ENCODE measurements at regions not wholly inside any gene's neighbourhood (a gene's known extent, or its start where the extent isn't known, plus 50 kb on each side); places are given as distances from the start of the nearest gene placed in this dataset.

DNA sequence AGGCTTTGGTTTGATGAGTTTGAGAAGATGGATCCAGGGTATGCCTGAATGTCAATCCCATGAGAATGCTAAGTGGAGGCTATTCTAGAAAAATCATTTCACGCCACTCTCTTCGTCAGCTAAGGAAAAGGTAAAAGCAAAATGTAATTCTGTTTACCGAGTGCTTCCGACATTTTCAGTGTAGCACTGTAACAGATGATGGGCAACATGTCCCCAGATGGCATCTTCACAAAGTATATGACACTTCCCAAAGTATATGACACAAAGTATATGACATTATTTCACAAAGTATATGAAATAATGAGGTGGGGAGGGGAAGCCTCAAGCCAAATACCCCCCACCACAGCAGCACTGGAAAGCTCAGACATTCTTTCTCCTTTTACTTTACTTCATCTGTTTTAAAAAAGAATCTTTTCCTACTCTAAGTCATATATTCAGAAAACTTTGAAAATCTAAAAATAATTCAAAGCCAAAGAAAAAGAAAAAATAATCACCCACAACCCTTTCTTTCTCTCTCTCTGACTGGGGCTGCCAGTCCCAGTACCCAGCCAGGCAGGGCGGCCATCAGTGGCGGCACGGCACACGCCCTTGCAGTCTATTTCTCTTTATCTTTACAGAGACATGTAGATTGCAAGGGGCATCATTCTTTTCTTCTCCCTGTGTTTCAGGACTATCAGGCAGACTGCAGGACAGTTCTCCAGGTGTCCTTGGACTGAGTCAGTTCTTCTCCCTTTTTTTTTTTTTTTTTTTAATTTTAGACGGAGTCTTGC is 179.8 kb downstream of the SNX10 start:
- H4K20me1 ChIP-seq (ENCODE audit: insufficient read depth): no peaks in the 10 kb centered on the region
- no peak overlapping the region for H3K4me3 ChIP-seq (ENCODE audit: low read length)
- no peaks in the 10 kb centered on the region for H3K79me2 ChIP-seq (replicated peaks; ENCODE audit: insufficient read depth, low read length)

GRCh38 chr7:26472971-26473370 is 181.3 kb downstream of the SNX10 start:
- H3F3A ChIP-seq (ENCODE audit: insufficient read depth, low read length, poor library complexity, severe bottlenecking): no peaks in the 10 kb centered on the region
- H3K36me3 ChIP-seq (ENCODE audit: insufficient read depth, low read length): no peaks in the 10 kb centered on the region
- H4K20me1 ChIP-seq (ENCODE audit: insufficient read depth): no peaks in the 10 kb centered on the region
- H3K4me2 ChIP-seq (ENCODE audit: low read length): no peak overlapping the region
- no peaks in the 10 kb centered on the region for H3K79me2 ChIP-seq (replicated peaks; ENCODE audit: insufficient read depth, low read length)
- no peak overlapping the region for H3K27ac ChIP-seq (ENCODE audit: low read length)
- no peaks in the 10 kb centered on the region for H3K27me3 ChIP-seq (ENCODE audit: insufficient read depth, low read depth, low read length)
- no peaks in the 10 kb centered on the region for H3K9me3 ChIP-seq (ENCODE audit: low read length)
- H3K9ac ChIP-seq (ENCODE audit: low read length): no peak overlapping the region
- no peak overlapping the region for H2AFZ ChIP-seq (ENCODE audit: low read depth, low read length)
- no peak overlapping the region for H3K4me3 ChIP-seq (ENCODE audit: low read length)
- H3K9me2 ChIP-seq (ENCODE audit: insufficient read depth, low read length): no peaks in the 10 kb centered on the region
- no peak for TF ChIP-seq POLR2AphosphoS5 (IDR thresholded peaks at IDR 0.05)
- TF ChIP-seq TAF1 (IDR thresholded peaks at IDR 0.05; ENCODE audit: low read depth): no peak
- no peak for TF ChIP-seq CTCF (IDR thresholded peaks at IDR 0.05; ENCODE audit: poor library complexity, severe bottlenecking)
- no peak for TF ChIP-seq EZH2 (IDR thresholded peaks at IDR 0.05; ENCODE audit: borderline replicate concordance, insufficient read depth, low read length, poor library complexity, severe bottlenecking)
- no peak for TF ChIP-seq MXI1 (conservative IDR thresholded peaks at IDR 0.05; ENCODE audit: poor library complexity, severe bottlenecking)
- TF ChIP-seq RAD21 (conservative IDR thresholded peaks at IDR 0.05): no peak
- no peak for TF ChIP-seq SMC3 (conservative IDR thresholded peaks at IDR 0.05; ENCODE audit: poor library complexity)

More for the DNA sequence above, 179.8 kb downstream of the SNX10 start:
- Histone ChIP-seq H3K27me3 (ENCODE audit: insufficient read depth, low read depth, low read length) (no peaks in the 10 kb centered on the region), H2AFZ (ENCODE audit: low read depth, low read length) (no peak overlapping the region), H3F3A (ENCODE audit: insufficient read depth, low read length, poor library complexity, severe bottlenecking) (no peaks in the 10 kb centered on the region), H3K36me3 (ENCODE audit: insufficient read depth, low read length) (no peaks in the 10 kb centered on the region), H3K9me2 (ENCODE audit: insufficient read depth, low read length) (no peaks in the 10 kb centered on the region), H3K4me2 (ENCODE audit: low read length) (no peak overlapping the region), H3K9me3 (ENCODE audit: low read length) (no peaks in the 10 kb centered on the region), H3K27ac (ENCODE audit: low read length) (no peak overlapping the region), H3K9ac (ENCODE audit: low read length) (no peak overlapping the region)
- no peak for TF ChIP-seq REST (IDR thresholded peaks at IDR 0.05; ENCODE audit: borderline replicate concordance)
- no peak for TF ChIP-seq SMC3 (conservative IDR thresholded peaks at IDR 0.05; ENCODE audit: poor library complexity)
- no peak for TF ChIP-seq RAD21 (conservative IDR thresholded peaks at IDR 0.05)
- TF ChIP-seq CTCF (IDR thresholded peaks at IDR 0.05; ENCODE audit: poor library complexity, severe bottlenecking): no peak
- no peak for TF ChIP-seq EP300 (conservative IDR thresholded peaks at IDR 0.05; ENCODE audit: poor library complexity, severe bottlenecking)
- no peak for TF ChIP-seq TAF1 (IDR thresholded peaks at IDR 0.05; ENCODE audit: low read depth)
- no peak for TF ChIP-seq EZH2 (IDR thresholded peaks at IDR 0.05; ENCODE audit: borderline replicate concordance, insufficient read depth, low read length, poor library complexity, severe bottlenecking)
- no peak for TF ChIP-seq POLR2AphosphoS5 (IDR thresholded peaks at IDR 0.05)
- TF ChIP-seq MXI1 (conservative IDR thresholded peaks at IDR 0.05; ENCODE audit: poor library complexity, severe bottlenecking): no peak

Measured in neural cell (in vitro differentiated cells).